DMS 273 (cell line): ENCODE measurements at regions not wholly inside any gene's neighbourhood (a gene's known extent, or its start where the extent isn't known, plus 50 kb on each side); places are given as distances from the start of the nearest gene placed in this dataset.
"Not testable (repeated sequence)": the region's sequence is repeated elsewhere in the genome, so short reads cannot be mapped to it uniquely, and the experiment has no call there.

Experiments used
- DNase-seq: peaks from one replicate; lab custom pipeline; 2025; ENCODE audit not compliant: unreplicated experiment; lab: John Stamatoyannopoulos, UW

- no peak for DNase-seq
These were observed 608.4 kb upstream of the FOXG1 start for GRCh38 chr14:28157887-28158791.

- no peak for DNase-seq
These were observed 605.5 kb upstream of the FOXG1 start for GRCh38 chr14:28161040-28161439.

- DNase-seq: no peak
These were observed 603.4 kb upstream of the FOXG1 start for GRCh38 chr14:28163233-28163632.

- DNase-seq: no peak
These were observed 602.7 kb upstream of the FOXG1 start for GRCh38 chr14:28163897-28164296.

- not testable (repeated sequence) for DNase-seq
These were observed 578.4 kb upstream of the FOXG1 start for GRCh38 chr14:28187902-28188830.

GRCh38 chr14:28196878-28197277 is 569.7 kb upstream of the FOXG1 start:
- no peak for DNase-seq

GRCh38 chr14:28220391-28220790 is 546.2 kb upstream of the FOXG1 start:
- DNase-seq: peak; percentile 2

- DNase-seq: no peak
These were observed 525.7 kb upstream of the FOXG1 start for GRCh38 chr14:28240909-28241308.

- DNase-seq: no peak
These were observed 523.7 kb upstream of the FOXG1 start for GRCh38 chr14:28242895-28243294.

GRCh38 chr14:28243600-28243999 is 523.0 kb upstream of the FOXG1 start:
- DNase-seq: no peak

GRCh38 chr14:28245216-28245615 is 521.4 kb upstream of the FOXG1 start:
- no peak for DNase-seq

GRCh38 chr14:28247491-28247890 is 519.1 kb upstream of the FOXG1 start:
- no peak for DNase-seq

GRCh38 chr14:28252124-28252523 is 514.5 kb upstream of the FOXG1 start:
- not testable (repeated sequence) for DNase-seq

- no peak for DNase-seq
These were observed 511.8 kb upstream of the FOXG1 start for GRCh38 chr14:28254768-28255167.

- DNase-seq: no peak
These were observed 502.3 kb upstream of the FOXG1 start for GRCh38 chr14:28264306-28264705.

GRCh38 chr14:28272270-28272669 is 494.3 kb upstream of the FOXG1 start:
- no peak for DNase-seq

GRCh38 chr14:28280530-28280929 is 486.1 kb upstream of the FOXG1 start:
- DNase-seq: no peak

GRCh38 chr14:28280997-28281598 is 485.5 kb upstream of the FOXG1 start:
- DNase-seq: no peak

GRCh38 chr14:28284546-28285300 is 481.9 kb upstream of the FOXG1 start:
- DNase-seq: no peak

GRCh38 chr14:28294834-28295440 is 471.6 kb upstream of the FOXG1 start:
- DNase-seq: peak; percentile 27
